ENCODE measurements at regions not wholly inside any gene's neighbourhood (a gene's known extent, or its start where the extent isn't known, plus 50 kb on each side); places are given as distances from the start of the nearest gene placed in this dataset.

DNA sequence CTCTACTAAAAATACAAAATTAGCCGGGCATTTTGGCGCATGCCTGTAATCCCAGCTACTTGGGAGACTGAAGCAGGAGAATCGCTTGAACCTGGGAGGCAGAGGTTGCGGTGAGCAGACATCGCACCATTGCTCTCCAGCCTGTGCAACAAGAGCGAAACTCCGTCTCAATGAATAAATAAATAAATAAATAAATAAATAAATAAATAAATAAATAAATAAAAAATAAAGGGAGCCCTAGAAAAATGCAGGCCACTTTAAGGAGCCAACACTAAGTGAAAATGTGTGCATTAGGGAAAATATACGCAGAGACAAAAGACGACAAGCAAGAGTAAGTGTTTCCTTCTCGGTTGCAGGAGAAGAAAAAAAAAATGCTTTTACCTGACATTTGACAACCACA is 132.6 kb upstream of the CDH10 start:
- no peaks in the 10 kb centered on the region for H3K4me1 ChIP-seq (ENCODE audit: low read depth)
- no peak for TF ChIP-seq CTCF (IDR thresholded peaks at IDR 0.05)
- no peaks in the 10 kb centered on the region for H3K36me3 ChIP-seq (ENCODE audit: low read depth)
- DNase-seq = no peak
- no peak overlapping the region for H3K4me3 ChIP-seq
- intact Hi-C loops (cut with DNase I, micrococcal nuclease) = no loop called here
- no peak for ATAC-seq
- H3K9me3 ChIP-seq = peaks cover 23% of the 10 kb centered on the region

DNA sequence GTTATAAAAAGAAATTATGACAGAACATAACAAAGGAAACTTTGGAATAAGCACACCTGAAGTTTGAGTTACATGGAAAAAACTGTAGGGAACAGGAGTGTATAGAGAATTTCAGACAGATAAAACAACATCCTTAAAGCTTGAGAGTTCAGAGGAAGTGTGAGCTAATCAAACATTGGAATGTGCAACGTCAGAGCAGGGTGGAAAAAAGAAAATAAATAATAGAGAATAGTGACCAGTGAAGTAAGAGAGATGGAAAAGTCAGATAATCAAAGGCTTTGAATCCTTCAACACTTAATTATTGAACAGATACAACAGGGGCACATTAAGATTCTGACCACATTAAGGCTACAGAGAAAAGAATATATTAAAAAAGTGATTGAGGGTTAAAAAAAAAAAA is 128.5 kb upstream of the CDH10 start:
- Histone ChIP-seq H3K36me3 (ENCODE audit: low read depth) (no peaks in the 10 kb centered on the region), H3K4me3 (no peak overlapping the region), H3K4me1 (ENCODE audit: low read depth) (no peaks in the 10 kb centered on the region), H3K9me3 (peaks cover 24% of the 10 kb centered on the region)
- DNase-seq = no peak
- intact Hi-C loops (cut with DNase I, micrococcal nuclease) = no loop called here
- ATAC-seq = no peak
- no peak for TF ChIP-seq CTCF (IDR thresholded peaks at IDR 0.05)

GRCh38 chr5:24767086-24767485 is 122.3 kb upstream of the CDH10 start:
- DNase-seq (no peak), ATAC-seq (no peak)
- H3K36me3 ChIP-seq (ENCODE audit: low read depth) = no peaks in the 10 kb centered on the region
- H3K4me1 ChIP-seq (ENCODE audit: low read depth) = no peaks in the 10 kb centered on the region
- H3K9me3 ChIP-seq = peaks cover 39% of the 10 kb centered on the region
- TF ChIP-seq CTCF (IDR thresholded peaks at IDR 0.05) = no peak
- intact Hi-C loops (cut with DNase I, micrococcal nuclease) = no loop called here
- no peak overlapping the region for H3K4me3 ChIP-seq

DNA sequence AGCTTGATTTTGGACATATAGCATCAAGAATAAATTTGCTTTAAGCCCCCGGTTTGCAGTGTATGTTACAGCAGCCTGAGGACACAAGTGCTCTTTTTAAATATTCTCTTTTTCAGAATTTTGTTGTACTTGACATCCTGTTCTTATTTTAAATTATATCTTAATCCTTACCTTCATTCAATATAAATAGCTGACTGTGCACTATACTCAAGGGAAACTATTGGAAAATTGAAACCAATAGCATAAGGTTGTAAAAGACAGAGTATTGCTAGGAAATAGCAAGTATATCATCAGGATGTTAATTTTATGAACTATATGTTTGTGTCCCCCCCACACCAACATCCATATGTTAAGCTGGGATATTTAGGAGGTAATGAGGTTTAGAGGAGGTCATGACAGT is 120.4 kb upstream of the CDH10 start:
- H3K4me3 ChIP-seq = no peak overlapping the region
- ATAC-seq = no peak
- H3K36me3 ChIP-seq (ENCODE audit: low read depth) = no peaks in the 10 kb centered on the region
- H3K4me1 ChIP-seq (ENCODE audit: low read depth) = no peaks in the 10 kb centered on the region
- DNase-seq = no peak
- no peak for TF ChIP-seq CTCF (IDR thresholded peaks at IDR 0.05)
- H3K9me3 ChIP-seq = peaks cover 46% of the 10 kb centered on the region
- intact Hi-C loops (cut with DNase I, micrococcal nuclease) = no loop called here

DNA sequence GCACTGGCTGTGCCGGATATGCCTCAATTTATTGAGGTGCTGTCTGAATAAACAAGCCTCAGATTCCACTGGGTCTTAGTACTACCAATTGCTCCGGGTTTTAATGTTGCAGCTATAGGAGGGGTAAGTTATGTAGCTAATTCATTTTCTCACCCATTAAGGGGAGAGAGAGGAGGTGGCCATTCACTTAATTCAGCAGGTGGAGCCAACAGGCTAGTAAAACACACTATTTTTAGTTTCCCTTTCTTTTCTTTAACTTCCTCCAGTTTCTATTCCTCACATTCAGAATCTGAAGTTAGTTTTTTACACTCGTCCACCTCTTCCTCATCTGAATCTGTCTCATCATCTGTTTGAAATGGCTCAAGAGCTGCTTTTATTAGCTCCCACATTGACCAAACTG is 105.6 kb upstream of the CDH10 start:
- no peak for ATAC-seq
- intact Hi-C loops (cut with DNase I, micrococcal nuclease) = no loop called here
- no peak for TF ChIP-seq CTCF (IDR thresholded peaks at IDR 0.05)

GRCh38 chr5:24749701-24750100 is 104.9 kb upstream of the CDH10 start:
- Histone ChIP-seq H3K36me3 (ENCODE audit: low read depth) (no peaks in the 10 kb centered on the region), H3K4me3 (no peak overlapping the region), H3K9me3 (peaks cover 12% of the 10 kb centered on the region), H3K4me1 (ENCODE audit: low read depth) (no peaks in the 10 kb centered on the region)
- ATAC-seq (no peak), DNase-seq (no peak)
- no peak for TF ChIP-seq CTCF (IDR thresholded peaks at IDR 0.05)
- intact Hi-C loops (cut with DNase I, micrococcal nuclease) = no loop called here

More for the DNA sequence above, 105.6 kb upstream of the CDH10 start:
- H3K4me1 ChIP-seq (ENCODE audit: low read depth) = no peaks in the 10 kb centered on the region
- H3K4me3 ChIP-seq = no peak overlapping the region
- H3K9me3 ChIP-seq = peaks cover 14% of the 10 kb centered on the region
- no peak for DNase-seq
- no peaks in the 10 kb centered on the region for H3K36me3 ChIP-seq (ENCODE audit: low read depth)
